GM12864 (cell line): ENCODE measurements at regions not wholly inside any gene's neighbourhood (a gene's known extent, or its start where the extent isn't known, plus 50 kb on each side); places are given as distances from the start of the nearest gene placed in this dataset.

ENCODE experiments used
- DNase-seq: peaks from one replicate; pipeline ENCODE4 v3.0.0-alpha.2; 2011; ENCODE audit warnings: low read depth
- H3K4me3 ChIP-seq: 2 replicates; pipeline ENCODE4 v1.5.1; 2011; ENCODE audit warnings: mild to moderate bottlenecking, low read depth, low read length, control low read depth
- CTCF ChIP-seq: IDR thresholded peaks from 2 replicates; pipeline ENCODE4 v1.5.1; 2011; ENCODE audit warnings: low read depth, mild to moderate bottlenecking, moderate library complexity, low read length, control low read depth, inconsistent platforms; ENCODE audit errors: missing control alignments

- DNase-seq: no peak
- no peak overlapping the region for H3K4me3 ChIP-seq
- no peak for TF ChIP-seq CTCF
Measured at GRCh38 chr2:190762566-190762965, 113.7 kb downstream of the NAB1 start.

- no peak for DNase-seq
- no peak for TF ChIP-seq CTCF
- no peak overlapping the region for H3K4me3 ChIP-seq
Measured at GRCh38 chr2:190763100-190763499, 114.2 kb downstream of the NAB1 start.

GRCh38 chr2:190763901-190764514 is 115.1 kb downstream of the NAB1 start:
- DNase-seq: no peak
- H3K4me3 ChIP-seq: no peak overlapping the region
- TF ChIP-seq CTCF: no peak

GRCh38 chr2:190765386-190766173 is 115.0 kb upstream of the GLS start:
- DNase-seq: no peak
- H3K4me3 ChIP-seq: no peak overlapping the region
- TF ChIP-seq CTCF: no peak

GRCh38 chr2:190766174-190766572 is 114.4 kb upstream of the GLS start:
- DNase-seq: no peak
- no peak for TF ChIP-seq CTCF
- no peak overlapping the region for H3K4me3 ChIP-seq

- no peak overlapping the region for H3K4me3 ChIP-seq
- no peak for DNase-seq
- TF ChIP-seq CTCF: no peak
Measured at GRCh38 chr2:190766595-190766994, 114.0 kb upstream of the GLS start.

GRCh38 chr2:190767821-190768220 is 112.8 kb upstream of the GLS start:
- H3K4me3 ChIP-seq: no peak overlapping the region
- TF ChIP-seq CTCF: no peak
- no peak for DNase-seq
